ENCODE measurements at regions not wholly inside any gene's neighbourhood (a gene's known extent, or its start where the extent isn't known, plus 50 kb on each side); places are given as distances from the start of the nearest gene placed in this dataset.

DNA sequence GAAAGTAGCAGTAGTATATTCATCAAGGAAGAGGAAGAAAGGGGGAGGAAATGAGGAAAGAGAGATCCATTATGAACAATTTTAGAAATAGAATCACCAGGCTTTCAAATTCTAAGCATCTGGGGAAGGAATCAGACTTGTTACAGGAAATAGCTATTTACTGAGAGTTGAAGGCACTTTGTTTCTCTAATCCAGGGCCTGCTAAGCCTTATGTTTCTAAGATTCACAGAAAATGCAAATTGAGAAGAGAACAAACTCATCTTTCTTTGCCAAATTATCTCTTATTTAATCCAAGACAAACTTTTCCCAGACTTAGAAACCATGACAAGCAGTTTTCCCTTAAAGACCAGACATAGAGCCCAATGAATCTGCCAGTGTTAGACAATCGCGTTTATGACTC, 528.0 kb upstream of the NMUR2 start:
- DNase-seq (no peak), ATAC-seq (ENCODE audit: low FRiP score in 2 of 2) (no peak)
- Histone ChIP-seq H3K9me3 (no peaks in the 10 kb centered on the region), H3K4me3 (no peak overlapping the region), H3K27me3 (no peaks in the 10 kb centered on the region), H3K4me1 (no peaks in the 10 kb centered on the region), H3K27ac (no peak overlapping the region), H3K36me3 (no peaks in the 10 kb centered on the region)
- TF ChIP-seq, protein P1, sequence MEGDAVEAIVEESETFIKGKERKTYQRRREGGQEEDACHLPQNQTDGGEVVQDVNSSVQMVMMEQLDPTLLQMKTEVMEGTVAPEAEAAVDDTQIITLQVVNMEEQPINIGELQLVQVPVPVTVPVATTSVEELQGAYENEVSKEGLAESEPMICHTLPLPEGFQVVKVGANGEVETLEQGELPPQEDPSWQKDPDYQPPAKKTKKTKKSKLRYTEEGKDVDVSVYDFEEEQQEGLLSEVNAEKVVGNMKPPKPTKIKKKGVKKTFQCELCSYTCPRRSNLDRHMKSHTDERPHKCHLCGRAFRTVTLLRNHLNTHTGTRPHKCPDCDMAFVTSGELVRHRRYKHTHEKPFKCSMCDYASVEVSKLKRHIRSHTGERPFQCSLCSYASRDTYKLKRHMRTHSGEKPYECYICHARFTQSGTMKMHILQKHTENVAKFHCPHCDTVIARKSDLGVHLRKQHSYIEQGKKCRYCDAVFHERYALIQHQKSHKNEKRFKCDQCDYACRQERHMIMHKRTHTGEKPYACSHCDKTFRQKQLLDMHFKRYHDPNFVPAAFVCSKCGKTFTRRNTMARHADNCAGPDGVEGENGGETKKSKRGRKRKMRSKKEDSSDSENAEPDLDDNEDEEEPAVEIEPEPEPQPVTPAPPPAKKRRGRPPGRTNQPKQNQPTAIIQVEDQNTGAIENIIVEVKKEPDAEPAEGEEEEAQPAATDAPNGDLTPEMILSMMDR (IDR thresholded peaks at IDR 0.05) = no peak
- WGBS, 2 donors = 39 to 72% methylated on average over 2 of the region's 2 CpGs

DNA sequence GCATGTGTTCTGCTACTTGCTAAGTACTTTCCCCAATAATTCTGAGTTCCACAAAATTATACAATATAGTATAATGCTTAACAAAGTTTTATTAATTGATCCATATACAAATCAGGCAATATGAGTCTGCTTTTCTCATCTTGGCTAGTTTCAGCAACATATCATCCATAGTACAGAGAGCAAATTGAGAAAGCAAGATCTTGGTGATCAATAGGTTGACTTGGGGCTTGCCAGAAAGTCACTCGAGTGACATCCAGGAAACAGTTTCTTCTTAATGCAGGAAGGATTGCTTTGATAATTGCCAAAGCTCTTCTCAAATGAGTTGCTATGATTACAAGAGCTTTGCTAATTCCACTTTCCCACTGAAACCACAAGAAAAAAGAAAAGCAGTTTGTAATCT, 533.6 kb upstream of the NMUR2 start:
- no peaks in the 10 kb centered on the region for H3K9me3 ChIP-seq
- 83% methylated on average over 1 of the region's 1 CpG for WGBS, 2 donors
- no peak overlapping the region for H3K4me3 ChIP-seq
- H3K4me1 ChIP-seq = no peaks in the 10 kb centered on the region
- no peak for ATAC-seq (ENCODE audit: low FRiP score in 2 of 2)
- no peak overlapping the region for H3K27ac ChIP-seq
- no peak for DNase-seq
- TF ChIP-seq, protein P1 (IDR thresholded peaks at IDR 0.05) = no peak
- TF ChIP-seq POLR2AphosphoS5 (IDR thresholded peaks at IDR 0.05) (no peak), EP300 (IDR thresholded peaks at IDR 0.05) (no peak), POLR2A (IDR thresholded peaks at IDR 0.05) (no peak)
- no peaks in the 10 kb centered on the region for H3K36me3 ChIP-seq
- no peaks in the 10 kb centered on the region for H3K27me3 ChIP-seq

DNA sequence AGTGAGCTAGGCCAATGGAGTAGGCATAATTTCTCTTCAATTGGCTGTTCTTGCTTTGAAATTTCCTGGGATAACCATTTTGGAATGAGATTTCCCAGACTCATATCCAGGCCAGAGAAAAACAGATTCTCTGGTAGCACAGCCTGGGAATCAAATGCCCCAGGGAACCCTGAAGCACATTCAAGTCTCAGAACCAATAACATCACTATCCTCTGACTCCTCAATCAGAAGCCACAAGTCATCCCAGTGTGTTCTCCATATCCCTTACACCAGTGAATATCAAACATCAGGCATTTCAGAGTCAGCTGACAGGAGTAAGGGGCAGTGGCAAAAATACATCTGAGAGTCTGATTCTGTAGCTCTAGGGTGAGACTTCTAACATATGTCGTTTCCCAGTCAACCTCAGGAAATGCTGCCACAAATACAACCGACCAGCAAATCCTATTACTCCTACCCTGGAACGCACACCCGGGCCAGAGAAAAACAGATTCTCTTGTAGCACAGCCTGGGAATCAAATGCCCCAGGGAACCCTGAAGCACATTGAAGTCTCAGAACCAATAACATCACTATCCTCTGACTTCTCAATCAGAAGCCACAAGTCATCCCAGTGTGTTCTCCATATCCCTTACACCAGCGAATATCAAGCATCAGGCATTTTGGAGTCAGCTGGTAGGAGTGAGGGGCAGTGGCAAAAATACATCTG, 537.7 kb upstream of the NMUR2 start:
- Histone ChIP-seq H3K4me1 (no peaks in the 10 kb centered on the region), H3K27ac (no peak overlapping the region), H3K4me3 (no peak overlapping the region), H3K36me3 (no peaks in the 10 kb centered on the region), H3K27me3 (no peaks in the 10 kb centered on the region), H3K9me3 (no peaks in the 10 kb centered on the region)
- WGBS, 2 donors = 79 to 85% methylated on average over 5 of the region's 5 CpGs
- ATAC-seq (ENCODE audit: low FRiP score in 2 of 2) (no peak), DNase-seq (no peak)
- TF ChIP-seq POLR2A (IDR thresholded peaks at IDR 0.05) = no peak
- TF ChIP-seq, protein P1 (IDR thresholded peaks at IDR 0.05) = no peak
- no peak for TF ChIP-seq POLR2AphosphoS5 (IDR thresholded peaks at IDR 0.05)
- TF ChIP-seq EP300 (IDR thresholded peaks at IDR 0.05) = no peak

DNA sequence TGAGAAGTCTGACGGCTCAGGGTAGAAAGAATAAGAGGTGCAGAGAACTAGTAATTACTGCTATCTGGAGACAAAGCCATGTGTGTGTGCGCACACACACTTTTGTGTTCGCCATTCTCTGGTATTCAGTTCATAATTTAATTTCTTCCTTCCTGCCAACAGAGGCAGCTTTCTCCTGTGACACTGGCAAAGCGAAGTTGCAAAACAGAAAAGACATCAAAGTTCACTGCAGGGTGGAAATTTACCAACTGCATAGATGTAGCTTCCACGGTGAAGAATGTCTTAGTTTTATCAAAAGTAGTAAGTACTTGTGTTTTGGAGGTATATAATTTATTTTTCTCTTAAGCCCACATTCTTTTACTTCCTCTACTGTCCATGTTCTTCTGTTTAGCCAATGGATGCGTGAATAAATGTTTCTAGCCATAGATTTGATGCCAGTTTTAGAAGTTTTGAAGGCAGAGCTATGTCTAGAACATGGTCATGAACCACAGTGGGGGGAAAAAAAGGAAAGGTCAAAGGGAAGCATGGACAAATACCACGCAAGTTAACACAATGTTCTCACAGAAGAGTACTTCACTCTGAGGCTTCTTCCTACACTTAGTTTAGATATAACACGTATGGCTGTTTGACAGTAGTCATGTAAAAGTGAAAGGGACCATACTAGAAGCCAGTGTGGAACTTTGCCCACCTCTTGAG, 536.5 kb upstream of the GRIA1 start:
- TF ChIP-seq, protein P1 (IDR thresholded peaks at IDR 0.05) = no peak
- TF ChIP-seq EP300 (IDR thresholded peaks at IDR 0.05) = no peak
- no peak for TF ChIP-seq POLR2AphosphoS5 (IDR thresholded peaks at IDR 0.05)
- no peak for TF ChIP-seq POLR2A (IDR thresholded peaks at IDR 0.05)
- no peak overlapping the region for H3K4me3 ChIP-seq
- DNase-seq = no peak

More for the DNA sequence above, 536.5 kb upstream of the GRIA1 start:
- H3K9me3 ChIP-seq = no peaks in the 10 kb centered on the region
- no peaks in the 10 kb centered on the region for H3K27me3 ChIP-seq
- WGBS, 2 donors = 69 to 79% methylated on average over 8 of the region's 8 CpGs
- H3K27ac ChIP-seq = no peak overlapping the region
- H3K36me3 ChIP-seq = no peaks in the 10 kb centered on the region
- no peak for ATAC-seq (ENCODE audit: low FRiP score in 2 of 2)
- no peaks in the 10 kb centered on the region for H3K4me1 ChIP-seq

Data from upper lobe of left lung (tissue), 6 donors.